ENCODE measurements at regions not wholly inside any gene's neighbourhood (a gene's known extent, or its start where the extent isn't known, plus 50 kb on each side); places are given as distances from the start of the nearest gene placed in this dataset.

DNA sequence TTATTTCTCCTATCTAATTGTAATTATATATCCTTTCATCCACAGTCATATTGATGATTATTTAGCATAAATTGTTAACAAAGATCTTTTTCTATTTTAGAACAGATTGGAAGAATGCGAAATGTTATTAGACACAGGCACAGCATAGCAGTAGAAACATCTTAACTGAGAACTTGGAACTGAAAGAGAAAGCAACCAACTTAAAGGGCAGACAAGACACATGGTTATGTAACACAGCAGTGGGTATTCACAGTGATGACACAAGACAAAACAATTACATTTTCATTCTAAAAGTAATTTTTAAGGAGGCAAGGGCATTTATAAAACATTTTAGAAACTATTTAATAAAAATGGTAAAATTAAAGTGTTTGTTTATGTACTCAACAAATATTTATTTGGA lies 57.7 kb upstream of the MEF2C start:
- H3K4me1 Mint-ChIP-seq (ENCODE audit: low read depth) = no peaks in the 10 kb centered on the region
- no peak for DNase-seq (ENCODE audit: low spot score)
- no peak overlapping the region for H3K27ac Mint-ChIP-seq
- intact Hi-C loops (cut with micrococcal nuclease) = no loop called here
- no peaks in the 10 kb centered on the region for H3K36me3 Mint-ChIP-seq (ENCODE audit: low read depth)
- H3K27me3 Mint-ChIP-seq (ENCODE audit: low read depth) = peaks cover 3% of the 10 kb centered on the region
- no peak overlapping the region for H3K4me3 Mint-ChIP-seq (ENCODE audit: low read depth)
- H3K9me3 Mint-ChIP-seq = no peaks in the 10 kb centered on the region

DNA sequence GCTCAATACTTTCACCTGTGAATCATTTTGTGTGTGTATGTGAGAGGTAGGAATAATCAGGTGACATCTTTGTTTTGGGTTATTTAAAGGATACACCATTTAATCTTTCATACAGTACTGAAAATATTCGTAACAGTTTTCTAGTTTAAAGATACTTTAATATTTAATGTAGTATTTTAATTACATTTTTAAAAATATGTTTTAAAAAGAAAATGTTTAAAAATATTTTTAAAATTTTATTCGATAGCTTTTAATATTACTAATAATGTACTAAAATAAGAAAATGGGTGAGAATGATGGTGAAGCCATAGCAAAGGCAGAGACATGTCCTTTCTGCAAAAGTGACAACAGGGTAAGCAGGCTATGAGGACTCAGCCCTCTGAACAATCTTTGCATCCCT lies 56.3 kb upstream of the MEF2C start:
- Mint-ChIP-seq H3K4me3 (ENCODE audit: low read depth) (no peak overlapping the region), H3K4me1 (ENCODE audit: low read depth) (no peaks in the 10 kb centered on the region), H3K27me3 (ENCODE audit: low read depth) (peaks cover 3% of the 10 kb centered on the region), H3K9me3 (no peaks in the 10 kb centered on the region), H3K36me3 (ENCODE audit: low read depth) (no peaks in the 10 kb centered on the region), H3K27ac (no peak overlapping the region)
- DNase-seq (ENCODE audit: low spot score) = no peak
- intact Hi-C loops (cut with micrococcal nuclease) = no loop called here

DNA sequence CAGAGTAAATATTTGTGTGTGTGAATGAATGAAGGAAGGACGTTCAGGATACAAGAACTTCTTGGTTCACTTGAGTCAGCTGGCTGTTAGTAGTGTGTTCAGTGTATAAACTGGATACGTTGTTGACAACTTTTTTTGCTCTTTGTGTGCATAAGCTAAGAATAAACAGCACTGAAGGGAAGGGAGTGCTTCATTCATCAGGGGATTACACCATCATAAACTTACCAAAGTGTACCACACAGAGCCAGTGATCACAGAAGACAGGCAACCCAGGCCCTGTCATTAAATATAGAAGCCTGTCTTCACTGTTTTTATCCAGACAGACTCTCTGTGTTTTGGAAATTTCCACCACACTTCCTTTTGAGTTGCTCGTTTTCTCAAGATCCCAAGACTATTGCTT lies 55.5 kb upstream of the MEF2C start:
- H3K4me1 Mint-ChIP-seq (ENCODE audit: low read depth) = no peaks in the 10 kb centered on the region
- no peak for DNase-seq (ENCODE audit: low spot score)
- peaks cover 3% of the 10 kb centered on the region for H3K27me3 Mint-ChIP-seq (ENCODE audit: low read depth)
- intact Hi-C loops (cut with micrococcal nuclease) = no loop called here
- H3K9me3 Mint-ChIP-seq = no peaks in the 10 kb centered on the region
- no peak overlapping the region for H3K4me3 Mint-ChIP-seq (ENCODE audit: low read depth)
- H3K27ac Mint-ChIP-seq = no peak overlapping the region
- H3K36me3 Mint-ChIP-seq (ENCODE audit: low read depth) = no peaks in the 10 kb centered on the region

DNA sequence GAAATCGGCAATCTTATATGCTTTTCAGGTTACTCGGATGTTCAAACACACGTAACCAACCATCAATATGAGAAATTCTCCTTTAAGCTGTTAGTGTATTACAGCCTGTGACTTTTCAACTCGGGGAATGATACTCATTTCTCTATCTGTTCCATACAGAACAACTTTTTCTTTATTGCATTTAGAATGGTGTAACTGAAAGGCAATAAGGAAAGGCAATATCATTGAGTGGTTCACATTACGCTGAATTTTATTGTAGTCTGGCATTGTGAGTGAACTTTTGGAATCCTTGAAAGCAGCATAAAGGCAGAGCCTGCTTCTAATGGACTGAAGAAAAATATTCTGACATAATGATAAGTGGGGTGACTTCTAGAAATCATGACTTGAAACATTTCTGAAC lies 54.4 kb upstream of the MEF2C start:
- Mint-ChIP-seq H3K9me3 (no peaks in the 10 kb centered on the region), H3K4me1 (ENCODE audit: low read depth) (no peaks in the 10 kb centered on the region), H3K36me3 (ENCODE audit: low read depth) (no peaks in the 10 kb centered on the region), H3K27ac (no peak overlapping the region), H3K27me3 (ENCODE audit: low read depth) (peaks cover 3% of the 10 kb centered on the region), H3K4me3 (ENCODE audit: low read depth) (no peak overlapping the region)
- DNase-seq (ENCODE audit: low spot score) = no peak
- intact Hi-C loops (cut with micrococcal nuclease) = no loop called here

DNA sequence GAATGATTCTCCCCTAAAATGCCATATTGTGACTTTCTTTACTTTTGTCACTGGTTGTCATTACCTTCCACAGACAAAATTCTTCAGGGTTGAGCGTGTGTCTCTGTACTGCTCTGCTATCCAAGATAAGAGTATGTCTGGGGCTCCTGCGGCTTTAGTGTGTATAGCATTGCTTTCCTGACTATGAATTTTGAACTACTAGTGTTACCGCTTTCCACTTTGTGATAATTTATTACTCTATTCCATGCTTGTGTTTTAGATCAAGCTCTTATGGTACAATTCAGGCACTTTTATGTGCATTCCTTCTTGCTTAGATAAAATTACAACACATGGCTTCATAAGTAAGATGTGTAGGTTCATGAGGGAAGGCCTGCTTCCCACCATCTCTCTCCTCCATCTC lies 51.5 kb upstream of the MEF2C start:
- H3K27me3 Mint-ChIP-seq (ENCODE audit: low read depth) = peaks cover 3% of the 10 kb centered on the region
- no peaks in the 10 kb centered on the region for H3K4me1 Mint-ChIP-seq (ENCODE audit: low read depth)
- H3K36me3 Mint-ChIP-seq (ENCODE audit: low read depth) = no peaks in the 10 kb centered on the region
- intact Hi-C loops (cut with micrococcal nuclease) = no loop called here
- H3K4me3 Mint-ChIP-seq (ENCODE audit: low read depth) = no peak overlapping the region
- H3K27ac Mint-ChIP-seq = no peak overlapping the region
- H3K9me3 Mint-ChIP-seq = no peaks in the 10 kb centered on the region
- DNase-seq (ENCODE audit: low spot score) = no peak

All from activated T-helper 2 cell treated with anti-CD3 and anti-CD28 coated beads, Interferon-gamma antibody, Interleukin-2, Interleukin-4, amounts not matched to agents 10 μg/mL and 5 μg/mL and 100 μg/mL, durations not matched to agents 14 hours and 24 hours and 36 hours (primary cell).